ENCODE measurements at regions not wholly inside any gene's neighbourhood (a gene's known extent, or its start where the extent isn't known, plus 50 kb on each side); places are given as distances from the start of the nearest gene placed in this dataset.
"Not testable (repeated sequence)": the region's sequence is repeated elsewhere in the genome, so short reads cannot be mapped to it uniquely, and the experiment has no call there.

DNA sequence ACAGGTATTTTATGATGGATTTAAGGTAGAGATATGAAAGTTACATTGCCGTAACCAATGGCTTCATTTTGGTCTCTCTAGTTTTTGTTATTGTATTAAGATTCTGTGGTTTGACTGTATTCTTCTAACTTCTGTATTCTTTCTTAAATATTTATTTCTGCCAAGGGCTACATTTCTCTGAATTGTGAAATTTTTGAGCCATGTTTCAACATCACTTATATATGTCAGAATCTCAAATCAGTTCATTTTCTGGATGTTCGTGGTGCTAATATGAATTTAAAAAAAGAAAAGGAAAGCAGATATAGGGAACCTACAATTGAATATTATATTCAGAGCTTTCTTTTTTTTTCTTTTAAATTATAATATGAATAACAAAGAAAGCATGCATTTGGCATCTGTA lies 142.7 kb downstream of the ANXA1 start:
- TF ChIP-seq CTCF (conservative IDR thresholded peaks at IDR 0.05; ENCODE audit: control insufficient read depth, insufficient read depth, low read depth, low read length) = no peak
- no peak overlapping the region for H3K4me3 ChIP-seq (ENCODE audit: control insufficient read depth, low read depth, low read length)
- no peak for DNase-seq (ENCODE audit: low read depth)

DNA sequence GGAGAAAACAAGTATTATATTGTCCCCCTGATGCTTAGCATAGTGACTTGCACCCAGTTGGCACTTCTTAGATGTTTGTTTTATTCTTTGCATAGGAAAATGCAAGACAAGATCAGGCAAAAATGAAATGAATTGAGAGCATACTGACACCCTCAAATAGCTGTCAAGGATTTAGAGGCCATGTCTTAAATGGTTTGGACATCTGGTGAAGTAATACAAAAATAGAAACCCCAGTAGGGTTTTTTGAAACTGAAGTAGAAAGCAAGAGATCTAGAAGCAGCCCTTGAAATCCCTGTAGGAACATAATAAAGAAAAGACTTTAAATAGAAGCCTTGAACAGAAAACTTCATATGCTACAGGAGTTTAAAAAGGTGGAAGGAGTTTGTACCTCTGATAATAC lies 174.3 kb downstream of the ANXA1 start:
- no peak for TF ChIP-seq CTCF (conservative IDR thresholded peaks at IDR 0.05; ENCODE audit: control insufficient read depth, insufficient read depth, low read depth, low read length)
- no peak for DNase-seq (ENCODE audit: low read depth)

DNA sequence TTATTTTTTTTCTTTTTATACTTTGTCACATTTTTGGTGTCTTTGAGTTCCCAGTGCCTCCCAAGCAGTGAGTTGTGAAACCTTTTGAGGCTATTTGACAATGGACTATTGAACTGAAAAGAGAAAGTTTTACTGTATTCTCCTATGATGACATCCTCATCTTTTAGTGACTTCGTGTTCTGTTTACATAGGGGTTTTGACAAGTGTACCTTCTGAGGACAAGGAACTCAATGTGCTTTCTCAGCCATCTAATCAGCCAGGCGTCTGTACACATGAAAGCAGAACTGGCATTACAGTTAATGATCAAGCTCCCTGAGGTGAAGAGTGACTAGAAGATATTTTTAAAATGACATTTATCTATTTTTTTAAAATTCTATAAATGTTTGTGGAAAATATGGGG lies 175.5 kb downstream of the ANXA1 start:
- DNase-seq (ENCODE audit: low read depth) = no peak
- TF ChIP-seq CTCF (conservative IDR thresholded peaks at IDR 0.05; ENCODE audit: control insufficient read depth, insufficient read depth, low read depth, low read length) = no peak
- H3K4me3 ChIP-seq (ENCODE audit: control insufficient read depth, low read depth, low read length) = no peak overlapping the region

More for the DNA sequence above, 174.3 kb downstream of the ANXA1 start:
- H3K4me3 ChIP-seq (ENCODE audit: control insufficient read depth, low read depth, low read length) = no peak overlapping the region

- DNase-seq (ENCODE audit: low read depth) = not testable (repeated sequence)
These were observed 185.5 kb downstream of the ANXA1 start for GRCh38 chr9:73337182-73337581.

DNA sequence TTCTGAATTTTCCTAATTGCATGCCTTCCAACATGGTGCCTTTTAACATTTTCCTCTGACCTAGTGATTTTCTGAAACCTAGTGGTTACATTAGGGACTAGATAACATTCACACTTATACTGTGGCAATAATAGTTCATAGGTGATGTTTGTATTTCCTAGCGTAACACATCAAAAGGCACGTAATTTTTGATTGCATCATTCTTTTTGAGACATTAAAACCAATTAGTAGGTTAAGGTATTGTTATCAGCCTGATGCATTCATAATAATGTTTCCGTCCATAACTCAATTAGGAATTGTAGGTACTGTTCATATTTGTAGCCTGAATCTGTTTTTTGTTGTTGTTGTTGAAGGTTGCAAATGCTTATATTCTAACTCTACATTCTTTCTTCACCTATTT lies 192.4 kb downstream of the ANXA1 start:
- DNase-seq (ENCODE audit: low read depth) = no peak
- no peak overlapping the region for H3K4me3 ChIP-seq (ENCODE audit: control insufficient read depth, low read depth, low read length)
- no peak for TF ChIP-seq CTCF (conservative IDR thresholded peaks at IDR 0.05; ENCODE audit: control insufficient read depth, insufficient read depth, low read depth, low read length)

More at GRCh38 chr9:73337182-73337581, 185.5 kb downstream of the ANXA1 start:
- H3K4me3 ChIP-seq (ENCODE audit: control insufficient read depth, low read depth, low read length) = not testable (repeated sequence)

DNA sequence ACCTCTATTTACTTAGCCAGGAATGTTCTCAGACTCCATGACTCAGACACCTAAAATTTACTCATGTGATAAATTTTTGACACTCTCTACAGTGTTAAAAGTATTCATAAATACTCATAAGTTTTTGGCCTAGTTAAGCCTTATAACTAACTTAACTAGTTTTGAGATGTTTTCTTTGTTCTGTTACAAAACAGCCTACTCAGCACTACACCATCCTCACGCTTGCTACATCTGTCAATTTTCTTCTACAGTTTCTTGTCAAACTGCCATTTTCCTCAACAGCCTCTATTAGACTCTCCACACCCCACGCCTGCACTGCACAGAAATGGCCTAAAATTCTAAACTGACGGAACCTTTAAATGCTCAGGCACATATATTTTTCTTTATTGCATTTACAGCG lies 195.5 kb downstream of the ANXA1 start:
- TF ChIP-seq CTCF (conservative IDR thresholded peaks at IDR 0.05; ENCODE audit: control insufficient read depth, insufficient read depth, low read depth, low read length) = no peak
- no peak for DNase-seq (ENCODE audit: low read depth)
- no peak overlapping the region for H3K4me3 ChIP-seq (ENCODE audit: control insufficient read depth, low read depth, low read length)

DNA sequence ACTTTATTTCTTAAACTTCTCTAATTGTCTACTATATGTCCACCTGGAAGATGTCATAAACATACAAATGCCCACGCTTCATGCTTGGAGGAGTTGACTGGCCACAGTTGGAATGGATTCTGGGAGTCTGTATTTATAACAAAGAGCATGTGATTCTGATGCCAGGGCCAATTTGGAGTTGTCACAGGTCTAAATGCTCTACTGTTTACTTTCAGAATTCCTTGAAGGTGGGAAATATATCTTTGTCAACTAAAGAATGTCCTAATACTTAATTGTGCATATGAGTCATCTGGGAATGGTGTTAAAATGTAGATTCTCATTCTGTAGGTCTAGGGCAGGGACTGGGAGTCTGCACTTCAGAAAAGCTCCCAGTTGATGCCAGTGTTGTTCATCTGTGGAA lies 196.1 kb downstream of the ANXA1 start:
- TF ChIP-seq CTCF (conservative IDR thresholded peaks at IDR 0.05; ENCODE audit: control insufficient read depth, insufficient read depth, low read depth, low read length) = no peak
- no peak for DNase-seq (ENCODE audit: low read depth)

More for the DNA sequence above, 196.1 kb downstream of the ANXA1 start:
- H3K4me3 ChIP-seq (ENCODE audit: control insufficient read depth, low read depth, low read length) = no peak overlapping the region
